ENCODE measurements at regions not wholly inside any gene's neighbourhood (a gene's known extent, or its start where the extent isn't known, plus 50 kb on each side); places are given as distances from the start of the nearest gene placed in this dataset.

DNA sequence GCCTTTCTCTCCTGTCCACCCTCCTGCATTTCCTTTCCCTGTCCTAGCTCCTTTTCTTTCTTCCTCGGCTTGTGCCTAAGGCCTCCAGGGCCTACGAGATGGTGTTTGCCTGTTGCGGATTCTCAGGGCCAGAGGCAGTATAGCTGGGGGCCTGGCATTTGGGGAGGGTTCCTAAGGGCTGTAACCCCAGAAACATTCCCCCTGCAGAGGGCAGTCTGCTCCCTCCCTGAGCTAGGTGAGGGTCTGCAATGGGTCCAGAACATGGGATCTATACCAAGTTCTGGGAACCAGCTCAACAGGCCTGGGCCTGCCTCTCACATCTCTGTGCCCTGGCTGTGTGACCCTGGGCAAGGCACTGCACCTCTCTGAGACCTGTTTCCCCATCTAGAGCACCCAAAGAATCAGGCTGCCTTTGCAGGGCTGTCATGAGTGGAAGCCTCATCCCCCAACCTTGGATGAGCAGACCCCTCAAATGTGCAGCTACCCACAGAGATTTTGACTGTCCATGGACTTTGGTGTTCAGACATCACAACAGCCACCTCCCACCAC, 97.5 kb downstream of the GLI2 start:
- Mint-ChIP-seq H3K27me3 (ENCODE audit: low read depth) (no peaks in the 10 kb centered on the region), H3K27ac (no peak overlapping the region), H3K36me3 (peaks cover 4% of the 10 kb centered on the region), H3K4me1 (peaks cover 17% of the 10 kb centered on the region), H3K4me3 (no peak overlapping the region), H3K9me3 (no peaks in the 10 kb centered on the region)
- TF ChIP-seq, protein P1, sequence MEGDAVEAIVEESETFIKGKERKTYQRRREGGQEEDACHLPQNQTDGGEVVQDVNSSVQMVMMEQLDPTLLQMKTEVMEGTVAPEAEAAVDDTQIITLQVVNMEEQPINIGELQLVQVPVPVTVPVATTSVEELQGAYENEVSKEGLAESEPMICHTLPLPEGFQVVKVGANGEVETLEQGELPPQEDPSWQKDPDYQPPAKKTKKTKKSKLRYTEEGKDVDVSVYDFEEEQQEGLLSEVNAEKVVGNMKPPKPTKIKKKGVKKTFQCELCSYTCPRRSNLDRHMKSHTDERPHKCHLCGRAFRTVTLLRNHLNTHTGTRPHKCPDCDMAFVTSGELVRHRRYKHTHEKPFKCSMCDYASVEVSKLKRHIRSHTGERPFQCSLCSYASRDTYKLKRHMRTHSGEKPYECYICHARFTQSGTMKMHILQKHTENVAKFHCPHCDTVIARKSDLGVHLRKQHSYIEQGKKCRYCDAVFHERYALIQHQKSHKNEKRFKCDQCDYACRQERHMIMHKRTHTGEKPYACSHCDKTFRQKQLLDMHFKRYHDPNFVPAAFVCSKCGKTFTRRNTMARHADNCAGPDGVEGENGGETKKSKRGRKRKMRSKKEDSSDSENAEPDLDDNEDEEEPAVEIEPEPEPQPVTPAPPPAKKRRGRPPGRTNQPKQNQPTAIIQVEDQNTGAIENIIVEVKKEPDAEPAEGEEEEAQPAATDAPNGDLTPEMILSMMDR (IDR thresholded peaks at IDR 0.05; ENCODE audit: unreplicated experiment): no peak
- DNase-seq (ENCODE audit: low spot score in 2 of 2, unreplicated experiment in 2 of 2): no peak

DNA sequence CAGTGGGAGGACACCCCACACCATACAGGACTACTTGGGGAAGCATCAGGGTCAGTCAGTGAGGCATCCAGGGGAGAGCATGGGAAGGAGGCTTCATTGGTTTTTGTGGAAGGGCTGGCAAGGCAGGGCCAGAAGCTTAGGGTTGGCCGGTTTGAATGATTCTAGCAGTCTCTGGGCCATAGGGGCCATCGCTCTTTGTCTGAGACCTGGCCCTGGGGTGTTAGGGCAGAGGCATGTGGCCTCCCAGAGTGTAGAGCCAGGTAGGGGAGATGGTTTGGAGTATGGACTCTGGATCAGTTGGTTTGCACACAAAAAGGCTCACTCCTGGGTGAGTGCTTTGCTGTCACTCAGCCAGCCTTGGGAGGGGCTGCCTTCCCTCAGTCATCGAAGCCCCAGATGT, 98.5 kb downstream of the GLI2 start:
- Mint-ChIP-seq H3K9me3 (no peaks in the 10 kb centered on the region), H3K36me3 (peaks cover 2% of the 10 kb centered on the region), H3K4me3 (no peak overlapping the region), H3K27ac (no peak overlapping the region), H3K27me3 (ENCODE audit: low read depth) (no peaks in the 10 kb centered on the region), H3K4me1 (peaks cover 7% of the 10 kb centered on the region)
- TF ChIP-seq, protein P1 (IDR thresholded peaks at IDR 0.05; ENCODE audit: unreplicated experiment): no peak
- no peak for DNase-seq (ENCODE audit: low spot score in 2 of 2, unreplicated experiment in 2 of 2)

DNA sequence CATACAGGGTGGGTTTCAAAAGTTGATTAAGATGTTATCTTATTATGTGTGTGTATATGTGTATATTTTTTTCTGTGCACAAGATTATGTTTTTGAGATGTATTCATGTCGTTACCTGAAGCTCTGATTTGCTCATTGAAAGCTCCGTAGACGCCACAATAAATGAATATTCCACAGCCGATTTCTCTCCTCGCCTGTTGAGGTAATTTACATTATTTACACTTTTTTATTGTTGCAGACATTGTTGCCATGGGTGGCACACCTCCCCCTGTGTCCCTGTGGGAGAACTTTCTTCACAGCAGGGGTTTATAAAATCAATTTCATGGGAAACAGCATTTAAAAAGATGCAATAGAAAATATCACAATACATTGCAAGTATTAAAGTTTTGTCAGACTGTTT, 100.6 kb downstream of the GLI2 start:
- Mint-ChIP-seq H3K27ac (no peak overlapping the region), H3K27me3 (ENCODE audit: low read depth) (no peaks in the 10 kb centered on the region), H3K9me3 (no peaks in the 10 kb centered on the region), H3K36me3 (peaks cover 2% of the 10 kb centered on the region), H3K4me1 (peaks cover 6% of the 10 kb centered on the region), H3K4me3 (no peak overlapping the region)
- TF ChIP-seq, protein P1 (IDR thresholded peaks at IDR 0.05; ENCODE audit: unreplicated experiment): no peak
- no peak for DNase-seq (ENCODE audit: low spot score in 2 of 2, unreplicated experiment in 2 of 2)

DNA sequence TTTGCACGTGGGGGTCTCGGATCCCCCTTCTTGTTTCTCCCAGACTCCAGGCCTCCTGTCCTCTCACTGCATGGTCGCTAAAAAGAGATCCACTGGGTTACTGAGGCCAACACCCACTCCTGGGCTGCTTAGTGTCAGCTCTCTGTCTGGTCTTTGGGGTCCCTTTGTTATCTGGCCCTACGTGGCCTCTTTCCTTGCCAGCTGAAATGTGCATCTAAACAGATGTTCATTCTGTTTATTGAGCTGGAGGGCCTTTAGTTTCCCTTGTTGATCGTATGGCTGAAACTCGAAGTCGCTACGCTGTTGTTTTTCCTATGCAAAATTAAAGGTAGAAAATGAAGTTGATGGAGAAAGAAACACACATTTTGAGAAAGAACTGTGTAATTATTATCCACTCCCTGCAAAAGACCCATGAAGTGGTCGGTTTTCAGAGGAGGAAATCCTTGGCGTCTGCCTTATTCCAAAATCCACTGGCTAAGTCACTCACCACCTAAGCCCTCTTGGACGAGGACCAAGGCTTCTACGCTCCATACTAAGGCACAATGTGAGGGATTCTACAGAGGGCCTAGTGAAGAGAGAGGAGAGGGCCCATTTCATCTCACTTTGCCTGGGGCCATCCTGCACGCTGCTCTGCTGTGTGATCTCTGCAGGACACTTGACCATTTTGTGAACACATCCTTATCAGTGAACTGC, 105.3 kb downstream of the GLI2 start:
- Mint-ChIP-seq H3K27ac (peak overlapping the region; percentile 36), H3K36me3 (peaks cover 5% of the 10 kb centered on the region), H3K27me3 (ENCODE audit: low read depth) (no peaks in the 10 kb centered on the region), H3K4me3 (no peak overlapping the region), H3K4me1 (peaks cover 14% of the 10 kb centered on the region), H3K9me3 (no peaks in the 10 kb centered on the region)
- TF ChIP-seq, protein P1 (IDR thresholded peaks at IDR 0.05; ENCODE audit: unreplicated experiment): no peak
- no peak for DNase-seq (ENCODE audit: low spot score in 2 of 2, unreplicated experiment in 2 of 2)

DNA sequence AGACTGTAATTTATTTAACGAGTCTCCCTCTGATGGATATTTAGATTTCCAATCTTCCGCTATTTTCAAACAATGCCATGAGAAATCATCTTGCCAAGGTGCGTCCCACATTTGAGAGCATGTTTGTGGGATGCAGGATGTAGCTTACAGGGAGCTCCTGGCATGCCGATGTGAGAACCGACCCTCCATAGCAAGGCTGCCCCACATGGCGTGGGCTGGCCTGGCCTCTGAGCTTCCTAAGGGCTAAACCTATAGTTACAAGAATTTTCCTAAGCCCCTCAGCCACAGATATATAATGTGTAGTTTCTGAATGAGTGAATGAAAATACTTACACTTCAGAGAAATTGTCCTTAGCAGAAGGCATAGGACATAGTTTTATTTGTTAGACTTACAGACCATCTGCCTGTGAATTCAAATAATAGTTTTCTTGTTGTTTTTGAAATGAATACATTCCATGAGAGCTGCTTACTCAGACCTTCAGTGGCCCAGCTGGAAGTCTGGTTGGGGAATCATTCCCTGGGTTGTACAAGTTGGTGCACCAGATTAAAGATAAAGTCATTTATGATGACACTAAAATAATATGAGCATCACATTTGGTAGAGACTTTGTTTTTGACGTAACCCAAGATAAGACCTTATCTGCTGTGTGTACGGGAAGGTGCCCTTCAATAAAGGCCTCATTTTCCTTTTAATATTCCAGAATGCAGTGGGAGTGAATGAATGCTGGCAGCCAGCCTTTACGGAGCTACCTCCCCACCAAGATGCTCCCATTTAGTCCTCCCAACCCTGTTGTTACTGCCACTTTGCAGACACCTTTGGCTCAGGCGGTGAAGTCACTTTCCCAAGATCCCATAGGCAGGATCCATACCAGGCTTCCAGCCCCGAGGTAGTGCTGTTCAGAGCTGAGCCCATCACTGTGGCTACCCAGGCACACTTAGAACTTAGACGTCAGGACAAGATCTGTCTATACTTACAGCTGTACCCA, 107.1 kb downstream of the GLI2 start:
- no peak for DNase-seq (ENCODE audit: low spot score in 2 of 2, unreplicated experiment in 2 of 2)
- Mint-ChIP-seq H3K27me3 (ENCODE audit: low read depth) (no peaks in the 10 kb centered on the region), H3K4me1 (peaks cover 19% of the 10 kb centered on the region), H3K4me3 (no peak overlapping the region), H3K27ac (no peak overlapping the region), H3K9me3 (no peaks in the 10 kb centered on the region), H3K36me3 (peaks cover 3% of the 10 kb centered on the region)
- TF ChIP-seq, protein P1 (IDR thresholded peaks at IDR 0.05; ENCODE audit: unreplicated experiment): no peak
